ENCODE measurements at regions not wholly inside any gene's neighbourhood (a gene's known extent, or its start where the extent isn't known, plus 50 kb on each side); places are given as distances from the start of the nearest gene placed in this dataset.

DNA sequence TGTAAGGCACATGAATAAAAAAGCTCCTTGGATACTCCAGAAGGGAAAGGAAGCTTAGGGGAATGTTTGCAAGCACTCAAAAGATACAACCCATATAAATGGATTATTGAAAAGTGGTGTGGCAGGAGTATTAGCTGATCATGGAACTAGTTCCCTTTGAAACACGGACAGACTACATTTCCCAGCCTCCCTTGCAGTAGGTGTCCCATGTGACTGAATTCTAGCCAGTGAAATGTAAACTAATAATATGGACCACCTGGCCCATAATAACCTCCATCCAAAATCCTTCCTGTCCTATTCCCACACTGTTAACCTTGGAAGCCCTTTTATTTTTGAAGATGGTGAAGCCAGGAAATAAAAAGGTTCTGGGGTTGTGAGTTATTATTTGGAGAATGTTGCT, 242.3 kb downstream of the SUDS3 start:
- no peaks in the 10 kb centered on the region for H3K4me1 ChIP-seq
- no peak for ATAC-seq (ENCODE audit: low FRiP score in 2 of 2)
- WGBS, 2 donors, result 74 to 83% methylated on average over 1 of the region's 1 CpG
- no peaks in the 10 kb centered on the region for H3K36me3 ChIP-seq
- TF ChIP-seq EP300 (IDR thresholded peaks at IDR 0.05), result no peak
- TF ChIP-seq POLR2A (IDR thresholded peaks at IDR 0.05), result no peak
- no peak for TF ChIP-seq POLR2AphosphoS5 (IDR thresholded peaks at IDR 0.05)
- TF ChIP-seq, protein P1, sequence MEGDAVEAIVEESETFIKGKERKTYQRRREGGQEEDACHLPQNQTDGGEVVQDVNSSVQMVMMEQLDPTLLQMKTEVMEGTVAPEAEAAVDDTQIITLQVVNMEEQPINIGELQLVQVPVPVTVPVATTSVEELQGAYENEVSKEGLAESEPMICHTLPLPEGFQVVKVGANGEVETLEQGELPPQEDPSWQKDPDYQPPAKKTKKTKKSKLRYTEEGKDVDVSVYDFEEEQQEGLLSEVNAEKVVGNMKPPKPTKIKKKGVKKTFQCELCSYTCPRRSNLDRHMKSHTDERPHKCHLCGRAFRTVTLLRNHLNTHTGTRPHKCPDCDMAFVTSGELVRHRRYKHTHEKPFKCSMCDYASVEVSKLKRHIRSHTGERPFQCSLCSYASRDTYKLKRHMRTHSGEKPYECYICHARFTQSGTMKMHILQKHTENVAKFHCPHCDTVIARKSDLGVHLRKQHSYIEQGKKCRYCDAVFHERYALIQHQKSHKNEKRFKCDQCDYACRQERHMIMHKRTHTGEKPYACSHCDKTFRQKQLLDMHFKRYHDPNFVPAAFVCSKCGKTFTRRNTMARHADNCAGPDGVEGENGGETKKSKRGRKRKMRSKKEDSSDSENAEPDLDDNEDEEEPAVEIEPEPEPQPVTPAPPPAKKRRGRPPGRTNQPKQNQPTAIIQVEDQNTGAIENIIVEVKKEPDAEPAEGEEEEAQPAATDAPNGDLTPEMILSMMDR (IDR thresholded peaks at IDR 0.05), result no peak
- no peak overlapping the region for H3K4me3 ChIP-seq
- no peaks in the 10 kb centered on the region for H3K9me3 ChIP-seq
- H3K27ac ChIP-seq, result no peak overlapping the region
- H3K27me3 ChIP-seq, result no peaks in the 10 kb centered on the region
- no peak for DNase-seq

DNA sequence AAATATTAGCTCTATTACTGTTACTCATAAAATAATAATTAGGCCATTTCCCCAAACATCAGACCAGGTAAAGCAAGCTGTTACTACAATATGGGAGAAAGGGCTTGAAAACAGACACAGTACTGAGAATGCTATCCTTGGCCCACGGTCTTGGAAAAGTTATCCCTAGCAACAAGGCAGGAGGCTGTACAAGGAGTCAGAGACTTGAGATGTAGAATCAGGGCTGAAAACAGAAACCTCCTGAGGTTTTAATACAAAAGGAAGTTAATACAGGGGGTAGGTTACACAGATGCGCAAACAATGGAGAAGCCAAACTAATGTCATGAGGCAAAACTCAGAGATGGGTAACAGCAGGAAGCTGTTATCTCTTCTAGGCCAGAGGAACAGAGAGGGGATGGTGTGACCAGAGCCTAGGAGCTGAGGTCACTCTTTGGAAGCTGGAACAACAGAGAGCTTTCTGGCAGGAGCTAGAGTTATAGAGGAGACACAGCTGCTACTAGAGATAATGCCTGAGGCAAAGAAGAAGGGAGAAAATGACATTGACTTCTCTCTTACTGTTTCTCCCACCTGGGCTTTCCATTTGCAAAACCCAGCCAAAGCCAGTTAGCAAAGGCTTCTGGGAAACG, 248.8 kb downstream of the SUDS3 start:
- Histone ChIP-seq H3K36me3 (no peaks in the 10 kb centered on the region), H3K4me3 (no peak overlapping the region), H3K9me3 (no peaks in the 10 kb centered on the region), H3K27me3 (no peaks in the 10 kb centered on the region), H3K27ac (no peak overlapping the region), H3K4me1 (no peaks in the 10 kb centered on the region)
- TF ChIP-seq, protein P1 (IDR thresholded peaks at IDR 0.05), result no peak
- TF ChIP-seq EP300 (IDR thresholded peaks at IDR 0.05) (no peak), POLR2AphosphoS5 (IDR thresholded peaks at IDR 0.05) (no peak), POLR2A (IDR thresholded peaks at IDR 0.05) (no peak)
- WGBS, 2 donors, result 68 to 90% methylated on average over 3 of the region's 3 CpGs
- no peak for DNase-seq
- ATAC-seq (ENCODE audit: low FRiP score in 2 of 2), result peak in 1 of 2 donors; percentile 12

DNA sequence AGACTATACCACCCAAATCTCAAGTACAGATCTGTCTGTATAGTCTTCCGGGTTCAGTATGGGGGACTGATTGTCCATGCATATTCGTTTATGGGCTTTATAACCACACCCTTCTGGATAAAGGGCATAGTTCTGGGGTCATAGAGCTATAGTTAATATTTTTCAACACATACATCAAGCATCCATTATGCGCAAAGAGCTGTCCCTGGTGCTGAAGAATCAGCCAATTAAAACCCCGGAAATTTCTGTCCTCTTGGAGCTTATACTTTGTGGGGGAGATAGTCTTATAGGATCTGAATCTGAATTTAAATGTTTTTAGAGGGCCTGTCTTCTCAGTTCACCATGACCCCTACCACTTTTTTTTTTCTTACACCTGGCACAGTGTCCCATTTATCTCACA, 256.7 kb downstream of the SUDS3 start:
- Histone ChIP-seq H3K27ac (no peak overlapping the region), H3K9me3 (no peaks in the 10 kb centered on the region), H3K36me3 (no peaks in the 10 kb centered on the region), H3K4me3 (no peak overlapping the region), H3K4me1 (no peaks in the 10 kb centered on the region), H3K27me3 (no peaks in the 10 kb centered on the region)
- TF ChIP-seq EP300 (IDR thresholded peaks at IDR 0.05), result no peak
- TF ChIP-seq, protein P1 (IDR thresholded peaks at IDR 0.05), result no peak
- no peak for TF ChIP-seq POLR2A (IDR thresholded peaks at IDR 0.05)
- TF ChIP-seq POLR2AphosphoS5 (IDR thresholded peaks at IDR 0.05), result no peak
- 51 to 64% methylated on average over 4 of the region's 4 CpGs for WGBS, 2 donors
- DNase-seq (no peak), ATAC-seq (ENCODE audit: low FRiP score in 2 of 2) (no peak)

DNA sequence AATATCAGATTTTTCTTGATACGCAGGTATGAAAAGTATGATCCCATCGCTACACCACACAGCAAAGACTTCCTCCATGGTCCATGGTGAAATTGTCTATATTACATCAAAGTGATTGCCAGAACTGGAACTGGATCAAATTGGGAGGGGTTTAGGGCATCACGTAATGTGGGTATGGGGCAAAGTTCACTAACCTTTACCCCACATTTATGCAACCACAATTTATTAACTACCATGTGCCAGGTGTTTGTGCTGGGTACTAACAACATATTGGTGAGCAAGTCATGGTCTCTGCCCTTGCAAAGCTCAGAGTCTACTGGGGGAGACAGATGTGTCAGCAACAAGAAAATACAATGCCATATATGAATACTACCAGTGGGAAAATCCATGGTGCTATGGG, 258.9 kb downstream of the SUDS3 start:
- TF ChIP-seq, protein P1 (IDR thresholded peaks at IDR 0.05), result no peak
- no peak for TF ChIP-seq POLR2AphosphoS5 (IDR thresholded peaks at IDR 0.05)
- no peak for TF ChIP-seq EP300 (IDR thresholded peaks at IDR 0.05)
- no peak for TF ChIP-seq POLR2A (IDR thresholded peaks at IDR 0.05)
- Histone ChIP-seq H3K27me3 (no peaks in the 10 kb centered on the region), H3K4me1 (no peaks in the 10 kb centered on the region), H3K9me3 (no peaks in the 10 kb centered on the region), H3K36me3 (no peaks in the 10 kb centered on the region), H3K4me3 (no peak overlapping the region), H3K27ac (no peak overlapping the region)
- DNase-seq (no peak), ATAC-seq (ENCODE audit: low FRiP score in 2 of 2) (no peak)
- WGBS, 2 donors, result 75 to 79% methylated on average over 3 of the region's 3 CpGs

DNA sequence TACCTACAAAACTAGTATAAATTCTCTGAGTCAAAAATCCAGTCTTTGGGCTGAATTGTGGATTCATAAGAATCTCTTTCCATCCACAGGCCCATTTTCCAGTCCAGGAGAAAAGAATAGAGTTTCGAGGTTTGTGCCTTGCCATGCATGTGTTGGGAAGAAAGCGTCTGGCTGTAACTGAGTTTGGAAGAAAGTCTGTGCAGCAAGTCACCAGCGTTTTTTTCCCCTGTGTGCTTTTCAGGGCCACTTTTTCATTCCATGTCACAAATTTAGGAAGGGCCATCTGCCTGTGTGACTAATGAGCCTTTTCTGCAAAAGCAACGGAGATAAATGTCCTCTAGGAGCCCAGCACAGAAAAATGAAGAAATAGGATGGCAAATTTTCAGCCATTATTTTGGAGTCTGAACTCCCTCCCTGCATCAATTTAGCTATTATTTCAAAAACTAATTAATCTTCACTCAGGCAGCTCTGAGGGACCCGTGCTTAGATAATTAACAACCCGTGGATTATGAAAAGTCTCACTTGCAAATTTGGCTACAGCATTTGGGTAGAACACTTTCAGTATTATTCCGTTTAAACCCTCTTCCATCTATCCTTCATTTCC, 261.5 kb downstream of the SUDS3 start:
- Histone ChIP-seq H3K4me3 (no peak overlapping the region), H3K27me3 (no peaks in the 10 kb centered on the region), H3K27ac (no peak overlapping the region), H3K9me3 (no peaks in the 10 kb centered on the region), H3K4me1 (no peaks in the 10 kb centered on the region), H3K36me3 (no peaks in the 10 kb centered on the region)
- no peak for ATAC-seq (ENCODE audit: low FRiP score in 2 of 2)
- no peak for TF ChIP-seq EP300 (IDR thresholded peaks at IDR 0.05)
- DNase-seq, result no peak
- 64 to 70% methylated on average over 7 of the region's 7 CpGs for WGBS, 2 donors
